ENCODE measurements at regions not wholly inside any gene's neighbourhood (a gene's known extent, or its start where the extent isn't known, plus 50 kb on each side); places are given as distances from the start of the nearest gene placed in this dataset.

- no peaks in the 10 kb centered on the region for H3K79me2 ChIP-seq (ENCODE audit: control insufficient read depth, insufficient read depth, low read length)
- BruUV-seq (replicated peaks): no TSS peak
- no peaks in the 10 kb centered on the region for H4K20me1 ChIP-seq (ENCODE audit: control insufficient read depth, insufficient read depth)
- 40% methylated on average over 1 of the region's 1 CpG for WGBS (ENCODE audit: insufficient coverage, insufficient replicate concordance, low lambda C conversion rate, missing lambda C conversion rate)
- no peaks in the 10 kb centered on the region for H3K36me3 ChIP-seq (ENCODE audit: control insufficient read depth in 2 of 2, insufficient read depth in 2 of 2, low read length in 1 of 2)
- DNase-seq (ENCODE audit: low read depth, low spot score) (no peak), ATAC-seq (no peak), FAIRE-seq (no peak)
- CTCF ChIA-PET: interaction anchor here (1.0 kb wide), 1 partner anchor 18 kb away, joined by 3 read pairs; no protein-coding TSS in a partner anchor
- no peak overlapping the region for H3K27ac ChIP-seq (ENCODE audit: control insufficient read depth, insufficient read depth)
- no peak overlapping the region for H3K9ac ChIP-seq (ENCODE audit: control insufficient read depth, insufficient read depth, low read length)
- H3K9me3 ChIP-seq (replicated peaks; ENCODE audit: control insufficient read depth, insufficient read depth, low read length): no peaks in the 10 kb centered on the region
- H3K4me3 ChIP-seq: no peak overlapping the region
- in situ Hi-C loops (cut with MboI) (no loop called here), intact Hi-C loops (cut with micrococcal nuclease; ENCODE audit: unreplicated experiment) (no loop called here)
- RAD21 ChIA-PET (ENCODE audit: unreplicated experiment): interaction anchor here (1.4 to 1.5 kb wide), 2 partner anchors 11 to 328 kb away, joined by 3 read pairs; partner anchors contain the start of gene DACT1
- SMC1A ChIA-PET (ENCODE audit: uncharacterized antibody, unreplicated experiment): interaction anchor here (1.0 to 6.0 kb wide), 6 partner anchors 8 to 169 kb away, joined by 3 to 86 read pairs (median 4); no protein-coding TSS in a partner anchor
- peaks cover 4% of the 10 kb centered on the region; the same call in 1 of the 2 replicates for H3K4me1 ChIP-seq (ENCODE audit: control insufficient read depth, insufficient read depth, low read length)
- POLR2A ChIA-PET: interaction anchor here (8.5 kb wide), 1 partner anchor 9 kb away, joined by 58 read pairs; no protein-coding TSS in a partner anchor
- H3K4me2 ChIP-seq (ENCODE audit: control insufficient read depth, insufficient read depth): no peak overlapping the region
- H2AFZ ChIP-seq (ENCODE audit: control insufficient read depth, low read depth, low read length): no peak overlapping the region
- no peaks in the 10 kb centered on the region for H3K27me3 ChIP-seq (replicated peaks in 1 of 2; ENCODE audit: control insufficient read depth in 2 of 2, insufficient read depth in 2 of 2, low read length in 1 of 2)
- TF ChIP-seq ZBED1 (IDR thresholded peaks at IDR 0.05; ENCODE audit: borderline replicate concordance) (no peak), NR2C2 (IDR thresholded peaks at IDR 0.05; ENCODE audit: borderline replicate concordance, control insufficient read depth, insufficient read length, low read depth) (no peak), ZNF24 (IDR thresholded peaks at IDR 0.05) (no peak), MEF2A (IDR thresholded peaks at IDR 0.05; ENCODE audit: insufficient read depth, low read depth, low read length) (no peak), BACH1 (IDR thresholded peaks at IDR 0.05; ENCODE audit: borderline replicate concordance) (no peak), BCLAF1 (IDR thresholded peaks at IDR 0.05) (no peak), JUND (IDR thresholded peaks at IDR 0.05; ENCODE audit: low read depth, low read length) (no peak), POU2F2 (IDR thresholded peaks at IDR 0.05; ENCODE audit: borderline replicate concordance, low read depth, low read length) (no peak), CUX1 (IDR thresholded peaks at IDR 0.05; ENCODE audit: insufficient replicate concordance, low read depth, low read length) (no peak), CEBPB (IDR thresholded peaks at IDR 0.05; ENCODE audit: borderline replicate concordance in 1 of 2, low read depth in 2 of 2, low read length in 2 of 2) (no peak), SKIL (IDR thresholded peaks at IDR 0.05; ENCODE audit: low read depth, poor library complexity, severe bottlenecking) (no peak), YY1 (IDR thresholded peaks at IDR 0.05; ENCODE audit: low read depth, low read length) (no peak), HDAC2 (IDR thresholded peaks at IDR 0.05) (no peak)
These were observed 222.9 kb upstream of the DAAM1 start for GRCh38 chr14:58965601-58966000.

Measured in GM12878 (cell line).